HG03280 (cell line): ENCODE measurements at regions not wholly inside any gene's neighbourhood (a gene's known extent, or its start where the extent isn't known, plus 50 kb on each side); places are given as distances from the start of the nearest gene placed in this dataset.
A peak's percentile ranks its signal among the peaks of the same experiment; 100 is the strongest.

Source experiments
- ATAC-seq: cut with Tn5 transposase; IDR thresholded peaks from one replicate; pipeline ENCODE4 v1.9.1; 2021; ENCODE audit warnings: mild to moderate bottlenecking, moderate library complexity; ENCODE audit not compliant: unreplicated experiment

DNA sequence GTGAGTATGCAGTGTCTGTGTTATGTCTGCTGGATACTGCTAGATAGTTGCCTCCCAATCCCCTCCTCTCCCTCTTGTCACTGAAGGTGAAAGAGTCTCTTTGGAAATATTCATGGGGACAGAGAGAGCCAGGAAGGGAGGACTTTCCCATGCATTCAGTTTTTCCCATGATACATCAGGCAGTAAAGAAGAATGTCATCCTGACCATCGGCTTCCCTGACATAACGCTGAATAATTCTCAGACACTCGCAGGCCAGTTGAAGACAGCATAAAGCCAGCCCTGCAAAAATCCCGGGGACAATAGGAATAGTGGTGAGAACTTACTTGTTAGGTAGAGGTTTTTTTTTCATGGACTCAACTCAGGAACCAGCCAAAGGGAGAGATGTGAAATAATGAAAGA lies 58.1 kb downstream of the KLF4 start:
- ATAC-seq: no peak

- ATAC-seq: no peak
Measured at GRCh38 chr9:107430071-107430470, 59.5 kb downstream of the KLF4 start.

- no peak for ATAC-seq
Measured at GRCh38 chr9:107426126-107426525, 63.4 kb downstream of the KLF4 start.

DNA sequence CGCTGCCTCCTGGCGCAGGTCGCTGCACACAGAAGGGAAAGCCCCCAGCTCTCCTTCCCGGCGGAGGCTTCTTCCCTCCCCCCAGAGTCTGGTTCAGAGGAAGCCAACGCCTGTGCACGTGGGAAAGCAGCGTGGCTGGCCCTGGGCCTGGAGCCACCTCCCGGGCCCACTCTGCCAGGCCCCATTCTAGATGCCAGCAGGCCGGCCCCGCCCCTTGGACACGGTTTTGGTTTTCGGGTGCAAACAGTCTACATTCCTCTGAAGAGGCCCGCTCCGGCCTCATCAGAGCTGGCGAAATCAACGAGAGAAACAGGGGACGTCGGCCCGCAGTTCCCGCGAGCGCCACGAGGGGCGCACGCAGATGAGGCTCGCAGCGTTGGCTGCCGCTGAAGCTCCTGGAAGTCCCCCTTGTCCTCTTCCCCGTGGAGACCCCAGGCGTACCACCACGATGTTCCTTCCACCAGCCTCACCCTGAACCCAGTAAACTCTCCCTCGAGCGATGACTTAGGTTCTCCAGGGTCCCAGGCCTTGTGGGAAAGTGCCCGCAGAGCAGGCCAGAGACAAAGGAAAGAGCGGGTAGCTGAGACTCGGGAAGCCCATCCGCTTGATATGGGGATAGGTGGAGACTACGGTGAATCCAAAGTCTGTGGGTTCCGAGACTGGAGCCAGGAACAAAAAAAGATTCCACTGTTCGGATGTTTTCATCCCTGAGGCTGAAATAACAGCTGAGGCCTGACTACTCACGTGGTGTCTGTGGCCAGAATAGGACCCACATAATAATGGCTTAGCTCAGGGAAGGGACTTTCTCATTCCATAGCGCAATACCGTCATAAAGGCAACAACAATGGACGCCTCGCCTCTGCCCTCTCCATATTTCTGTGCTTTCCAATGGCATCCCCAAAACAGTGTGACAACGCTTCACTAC lies 64.2 kb downstream of the KLF4 start:
- ATAC-seq: peak; percentile 88

DNA sequence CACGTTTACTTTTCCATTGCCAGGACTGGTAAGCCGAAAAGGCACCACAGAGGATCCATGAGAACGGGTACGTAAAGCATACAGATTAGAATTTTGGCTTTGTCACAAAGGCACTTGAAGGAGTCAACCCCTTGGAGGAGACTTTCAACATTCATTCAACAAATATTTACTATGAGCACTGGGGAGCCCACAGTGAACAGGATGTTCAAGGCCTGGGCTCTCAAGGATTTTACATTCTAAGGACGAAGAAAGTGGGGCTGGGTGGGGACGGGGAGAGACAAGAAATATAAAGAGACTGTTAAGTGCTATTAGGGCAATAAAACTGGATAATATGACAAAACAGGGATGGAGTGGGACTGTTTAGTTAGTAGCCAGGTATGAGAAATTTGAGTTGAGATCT lies 66.0 kb downstream of the KLF4 start:
- ATAC-seq: no peak

DNA sequence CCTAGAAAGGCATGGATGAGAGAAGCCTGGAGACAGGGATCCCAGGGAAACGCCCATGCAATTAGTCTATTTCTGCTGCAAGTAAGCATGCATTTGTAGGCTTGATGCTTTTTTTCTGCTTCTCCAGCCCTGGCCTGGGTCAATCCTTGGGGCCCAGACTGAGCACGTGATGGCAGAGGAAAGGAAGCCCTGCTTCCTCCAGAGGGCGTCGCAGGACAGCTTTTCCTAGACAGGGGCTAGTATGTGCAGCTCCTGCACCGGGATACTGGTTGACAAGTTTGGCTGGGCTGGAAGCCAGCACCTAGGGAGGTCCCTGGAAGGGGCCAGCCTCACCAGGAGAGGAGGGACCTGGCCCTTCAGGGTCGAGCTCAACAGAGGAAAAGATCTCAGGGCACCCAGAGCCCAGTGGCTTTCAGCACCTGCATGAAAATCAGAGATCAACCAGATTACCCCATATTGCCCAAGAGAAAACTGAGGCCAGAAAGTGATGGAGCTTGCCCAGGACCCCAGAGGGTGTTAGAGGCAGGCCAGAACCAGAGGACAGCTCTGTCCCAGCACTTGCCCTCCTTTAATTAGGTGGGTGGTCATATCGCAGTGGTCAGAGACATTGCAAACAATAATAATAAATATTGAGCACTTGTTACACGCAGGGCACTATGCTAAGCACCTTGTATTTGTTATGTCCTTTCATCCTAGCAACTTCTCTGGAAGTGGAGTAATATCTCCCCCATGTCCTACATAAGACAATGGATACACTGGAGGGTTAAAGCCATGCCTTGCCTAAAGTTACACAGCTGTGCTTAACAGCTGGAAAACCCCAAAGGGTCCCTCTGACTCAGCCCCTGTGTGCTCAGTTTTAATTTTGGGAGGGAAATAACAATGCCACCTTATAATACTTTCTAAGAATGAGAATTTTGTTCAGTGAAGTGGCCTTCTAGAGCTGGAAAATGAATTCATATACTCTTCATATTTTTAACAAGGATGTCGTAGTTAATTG lies 67.1 kb downstream of the KLF4 start:
- no peak for ATAC-seq

DNA sequence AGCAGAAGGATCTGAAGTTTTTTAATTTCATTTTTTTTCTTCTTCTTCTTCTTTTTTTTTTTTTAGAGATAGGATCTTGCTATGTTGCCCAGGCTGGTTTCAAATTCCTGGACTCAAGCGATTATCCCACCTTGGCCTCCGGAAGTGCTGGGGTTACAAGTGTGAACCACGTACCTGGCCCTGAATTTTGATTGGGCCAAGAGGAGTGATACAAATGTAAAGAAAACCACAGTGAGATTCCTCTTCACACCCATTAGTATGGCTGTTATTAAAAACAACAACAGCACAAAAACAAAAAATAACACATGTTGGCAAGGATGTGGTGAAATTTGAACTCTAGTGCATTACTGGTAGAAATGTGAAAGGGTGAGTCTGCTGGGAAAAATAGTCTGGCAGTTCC lies 79.1 kb downstream of the KLF4 start:
- ATAC-seq: no peak

DNA sequence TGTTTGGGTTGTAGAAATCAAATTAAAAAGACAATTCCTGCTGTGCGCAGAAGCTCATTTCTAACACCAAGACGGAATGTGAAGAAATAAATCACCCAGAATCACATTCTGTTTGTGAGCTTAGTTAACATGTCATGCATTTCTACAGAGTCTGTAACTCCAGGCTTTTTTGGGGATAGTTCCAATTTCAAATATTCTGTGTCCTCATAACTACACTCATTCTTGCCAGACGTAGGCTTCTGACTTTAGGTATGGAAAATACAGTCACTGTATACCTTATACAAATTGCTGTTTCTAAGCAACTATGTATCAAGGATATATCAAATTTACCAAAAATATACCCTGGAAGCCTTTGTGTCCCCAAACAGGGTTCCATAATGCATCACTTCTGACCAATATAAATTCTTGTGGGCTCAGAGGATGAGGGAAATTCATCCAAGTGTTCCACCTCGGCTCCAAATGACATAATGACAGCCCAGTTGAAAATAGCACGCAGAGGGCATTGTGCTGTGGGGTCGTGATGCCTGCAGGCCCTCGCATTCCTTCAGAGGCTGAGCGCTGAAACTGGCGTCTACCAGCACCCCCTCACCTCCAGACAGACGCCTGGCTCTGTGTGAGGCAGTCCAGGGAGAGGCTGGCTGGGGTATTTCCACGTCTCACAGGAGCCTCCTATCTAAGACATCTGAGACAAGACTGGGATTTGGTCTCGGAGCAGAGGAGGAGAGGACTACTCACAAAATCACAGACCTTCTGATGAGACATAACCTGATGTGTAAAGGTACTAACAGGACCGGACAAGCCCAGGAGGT lies 79.8 kb downstream of the KLF4 start:
- no peak for ATAC-seq

DNA sequence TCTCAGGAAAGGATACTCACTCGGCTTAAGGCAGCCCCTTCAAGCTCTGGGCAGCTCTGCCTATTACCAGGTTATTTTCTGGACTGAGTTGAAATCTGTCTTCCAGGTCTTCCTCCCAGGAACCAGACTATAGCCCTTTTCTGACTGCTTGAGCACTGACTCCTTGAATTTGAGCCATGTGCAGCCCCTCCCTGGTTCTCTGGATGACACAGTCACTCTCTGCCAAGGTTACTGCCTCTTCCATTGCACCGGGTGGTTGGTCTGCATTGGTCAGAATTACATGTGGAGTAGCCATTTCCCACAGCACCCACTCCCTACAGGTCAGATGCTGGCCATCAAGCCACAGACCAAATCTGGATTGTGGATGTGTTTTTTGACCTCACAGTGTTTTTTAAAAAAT lies 81.9 kb downstream of the KLF4 start:
- ATAC-seq: no peak

- no peak for ATAC-seq
Measured at GRCh38 chr9:107405511-107405910, 84.1 kb downstream of the KLF4 start.

DNA sequence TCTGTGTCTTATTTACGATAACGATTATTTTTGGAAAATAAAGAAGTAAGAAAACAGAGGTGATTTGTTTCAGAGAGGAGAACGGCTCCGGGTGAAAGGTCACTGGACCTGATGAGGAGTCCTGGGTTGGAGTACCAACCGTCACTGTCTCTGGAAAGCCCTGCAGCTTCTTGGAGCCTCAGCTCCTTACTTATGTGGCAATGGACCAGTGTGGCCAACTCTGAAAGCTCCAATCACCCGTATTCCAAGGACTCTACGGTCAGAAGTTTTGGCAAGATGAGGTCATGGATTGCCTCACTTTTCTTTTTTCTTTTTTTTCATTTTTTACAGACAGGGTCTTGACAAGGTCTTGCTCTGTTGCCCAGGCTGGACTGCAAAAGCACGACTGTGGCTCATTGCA lies 84.8 kb downstream of the KLF4 start:
- ATAC-seq: no peak

DNA sequence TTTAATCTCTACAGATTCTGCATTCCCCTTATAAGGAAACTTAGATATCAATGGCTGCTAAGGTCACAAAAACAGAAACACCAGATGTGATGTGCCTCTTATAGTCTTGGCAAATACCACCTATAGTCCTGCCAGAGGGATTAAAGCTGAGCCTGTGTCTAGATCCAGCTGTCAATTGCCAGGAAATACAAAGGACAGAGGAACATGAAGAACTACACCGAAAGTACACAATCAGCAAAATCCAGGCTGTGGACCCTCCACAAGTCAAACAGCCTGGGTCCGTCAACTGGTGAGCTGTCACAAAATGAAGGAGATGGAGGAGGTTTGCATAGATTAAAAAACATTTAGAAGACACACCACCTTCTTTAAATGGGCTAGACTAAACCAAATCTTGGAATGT lies 85.4 kb downstream of the KLF4 start:
- ATAC-seq: no peak

DNA sequence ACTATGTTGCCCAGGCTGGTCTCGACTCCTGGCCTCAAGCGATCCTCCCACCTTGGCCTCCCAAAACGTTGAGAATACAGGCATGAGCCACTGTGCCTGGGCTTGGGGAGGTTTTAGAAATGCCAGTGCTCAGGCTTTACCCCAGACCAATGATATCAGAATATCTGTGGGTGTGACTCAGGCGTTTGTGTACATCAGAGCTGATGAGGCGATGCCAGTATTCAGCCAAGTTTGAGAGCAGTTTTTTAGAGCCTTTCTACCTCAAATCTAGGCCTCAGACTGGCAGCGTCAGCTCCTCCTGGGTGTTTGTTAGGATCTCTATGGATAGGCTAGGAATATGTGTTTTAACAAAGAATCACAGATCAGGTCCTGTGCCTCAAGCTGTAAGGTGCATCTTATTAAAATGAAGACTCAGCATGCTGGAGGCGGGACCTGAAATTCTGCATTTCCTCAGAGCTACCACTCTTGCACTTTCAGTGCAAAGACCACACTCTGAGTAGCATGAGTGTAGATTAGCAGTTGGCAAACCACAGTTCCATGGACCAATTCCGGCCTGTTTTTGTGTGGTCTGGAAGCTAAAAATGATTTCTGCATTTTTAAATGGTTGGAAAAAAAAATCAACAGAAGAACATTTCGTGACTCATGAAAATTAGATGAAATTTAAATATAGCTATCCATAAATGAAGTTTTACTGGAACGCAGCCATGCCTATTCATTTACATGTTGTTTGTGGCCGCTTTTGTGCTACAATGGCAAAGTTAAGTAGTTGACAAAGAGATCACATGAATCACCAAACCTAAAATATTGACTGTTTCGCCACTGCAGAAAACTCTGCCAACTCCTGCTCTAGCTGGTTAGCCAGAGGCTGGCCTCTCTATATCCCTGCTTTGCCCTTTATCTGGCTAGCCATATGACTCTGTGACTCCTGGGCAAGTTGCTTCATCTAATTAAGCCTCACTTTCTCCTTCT lies 92.2 kb downstream of the KLF4 start:
- no peak for ATAC-seq

GRCh38 chr9:107394264-107394663 lies 95.3 kb downstream of the KLF4 start:
- ATAC-seq: no peak

- ATAC-seq: no peak
Measured at GRCh38 chr9:107390778-107391177, 98.8 kb downstream of the KLF4 start.

DNA sequence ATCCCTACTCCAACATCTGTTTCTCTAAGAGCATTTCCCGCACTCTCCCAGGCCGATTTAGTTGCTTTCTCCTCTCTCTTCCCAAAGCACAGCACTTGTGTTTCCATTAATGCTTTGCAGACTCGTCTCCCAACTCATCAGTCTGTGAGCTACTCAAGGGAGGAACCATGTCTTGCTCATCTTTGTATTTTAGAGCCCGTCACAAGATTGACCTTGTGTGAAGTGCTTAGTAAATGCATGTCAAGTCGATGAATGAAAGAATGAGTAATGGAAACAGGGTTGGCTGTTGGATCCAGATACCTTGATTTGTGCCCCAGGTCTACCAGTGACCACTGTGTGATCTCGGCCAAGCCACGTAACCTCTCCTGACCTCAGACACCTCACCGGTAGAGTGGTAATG lies 99.3 kb downstream of the KLF4 start:
- ATAC-seq: no peak

DNA sequence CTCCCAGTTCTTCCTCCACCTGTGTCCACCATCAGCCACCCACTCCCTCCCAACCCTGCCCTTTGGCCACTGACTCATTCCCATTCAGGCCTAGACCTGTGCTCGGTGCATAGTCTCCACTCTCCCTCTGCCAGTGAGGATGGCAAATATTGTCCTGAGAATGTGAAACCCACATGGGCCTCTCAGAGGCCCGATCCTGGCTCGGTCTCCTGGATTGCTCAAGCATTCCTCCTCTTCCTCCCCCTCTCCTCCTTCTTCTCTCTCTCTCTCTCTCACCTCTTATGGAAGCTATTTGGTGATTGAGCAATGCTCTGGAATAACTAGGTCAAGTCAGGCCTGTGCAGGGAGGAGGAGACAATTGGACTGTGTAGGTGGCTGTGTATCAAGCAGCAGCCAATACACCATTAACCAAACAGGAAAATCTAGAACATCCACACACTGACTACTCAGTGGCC lies 99.9 kb downstream of the KLF4 start:
- ATAC-seq: no peak

GRCh38 chr9:107388890-107389289 lies 100.7 kb downstream of the KLF4 start:
- ATAC-seq: no peak

DNA sequence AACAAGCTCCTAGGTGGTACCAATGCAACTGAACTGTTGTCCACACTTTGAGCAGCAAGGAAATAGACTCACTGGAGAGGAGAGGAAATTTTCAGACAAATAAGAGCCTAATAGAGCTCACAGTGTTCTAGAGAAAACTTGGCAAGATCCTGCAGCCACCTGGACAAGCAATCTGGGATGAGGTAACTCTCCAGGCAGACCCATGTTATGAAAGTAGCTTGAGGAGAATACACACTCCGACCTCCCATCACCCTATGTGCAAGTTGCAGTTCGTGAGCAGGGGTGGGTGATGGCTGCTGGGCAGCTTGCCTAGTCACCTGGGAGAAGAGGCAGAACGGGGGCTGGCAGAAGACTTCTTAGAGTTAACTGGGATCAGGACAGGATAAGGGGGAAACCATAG lies 102.2 kb downstream of the KLF4 start:
- ATAC-seq: no peak

- no peak for ATAC-seq
Measured at GRCh38 chr9:107386396-107386795, 103.2 kb downstream of the KLF4 start.
